SU-DHL-6 (cell line): ENCODE measurements at regions not wholly inside any gene's neighbourhood (a gene's known extent, or its start where the extent isn't known, plus 50 kb on each side); places are given as distances from the start of the nearest gene placed in this dataset.

Source experiments
- CTCF ChIP-seq: fragments of 200-600 bp; sonication (generic); IDR thresholded peaks from one replicate; pipeline ENCODE4 v1.5.1; 2017; ENCODE audit warnings: antibody characterized with exemption, mild to moderate bottlenecking, low read length, moderate library complexity; ENCODE audit not compliant: insufficient read depth, poor library complexity, severe bottlenecking
- EZH2phosphoT487 ChIP-seq: fragments of 200-600 bp; sonication (generic), shearing (Covaris generic); conservative IDR thresholded peaks from 2 replicates; pipeline ENCODE4 v1.6.1; 2018; ENCODE audit warnings: mild to moderate bottlenecking, antibody characterized with exemption, low read length, moderate library complexity, mixed read lengths

DNA sequence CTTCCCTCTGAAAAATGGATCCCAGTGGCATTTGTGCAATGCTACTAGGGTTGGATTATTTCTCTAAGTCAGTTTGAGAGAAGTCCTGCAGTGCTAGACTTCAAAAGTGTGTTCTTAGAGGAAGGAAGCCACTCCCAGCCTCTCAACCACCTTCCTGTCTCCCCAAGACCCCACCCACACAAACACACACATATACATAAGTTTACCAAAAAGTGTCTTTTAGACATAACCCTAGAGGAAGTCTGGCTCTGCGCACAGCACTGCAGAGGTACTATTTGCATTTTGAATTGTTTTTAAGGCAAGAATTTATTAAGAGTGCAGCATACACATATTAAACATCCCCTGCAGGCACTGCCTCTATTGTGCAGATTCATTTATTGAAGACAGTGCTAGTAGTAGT is 127.3 kb downstream of the HHIPL2 start:
- TF ChIP-seq CTCF: no peak
- no peak for TF ChIP-seq EZH2phosphoT487
